ENCODE measurements at regions not wholly inside any gene's neighbourhood (a gene's known extent, or its start where the extent isn't known, plus 50 kb on each side); places are given as distances from the start of the nearest gene placed in this dataset.

- no peaks in the 10 kb centered on the region for H3K36me3 ChIP-seq
- H3K4me1 ChIP-seq, result no peaks in the 10 kb centered on the region
- no peak for TF ChIP-seq CTCF (IDR thresholded peaks at IDR 0.05)
- H3K27ac ChIP-seq, result no peak overlapping the region
- H3K27me3 ChIP-seq, result no peaks in the 10 kb centered on the region
- intact Hi-C loops (cut with DNase I), result no loop called here
- H3K9me3 ChIP-seq, result no peaks in the 10 kb centered on the region
- DNase-seq, result no peak
- H3K9ac ChIP-seq (ENCODE audit: low read depth in 2 of 2, low read length in 2 of 2), result no peak overlapping the region
- no peak overlapping the region for H3K4me3 ChIP-seq
These were observed 327.5 kb upstream of the SLC16A7 start for GRCh38 chr12:59268295-59268809.

GRCh38 chr12:59260202-59260601, 335.6 kb upstream of the SLC16A7 start:
- no peaks in the 10 kb centered on the region for H3K4me1 ChIP-seq
- H3K27me3 ChIP-seq, result no peaks in the 10 kb centered on the region
- no peaks in the 10 kb centered on the region for H3K36me3 ChIP-seq
- H3K9ac ChIP-seq (ENCODE audit: low read depth in 2 of 2, low read length in 2 of 2), result no peak overlapping the region
- no peaks in the 10 kb centered on the region for H3K9me3 ChIP-seq
- intact Hi-C loops (cut with DNase I), result no loop called here
- DNase-seq, result no peak
- no peak overlapping the region for H3K27ac ChIP-seq
- H3K4me3 ChIP-seq, result no peak overlapping the region
- no peak for TF ChIP-seq CTCF (IDR thresholded peaks at IDR 0.05)

- Histone ChIP-seq H3K4me1 (no peaks in the 10 kb centered on the region), H3K9me3 (no peaks in the 10 kb centered on the region), H3K27ac (no peak overlapping the region), H3K4me3 (no peak overlapping the region), H3K36me3 (no peaks in the 10 kb centered on the region), H3K27me3 (no peaks in the 10 kb centered on the region), H3K9ac (ENCODE audit: low read depth in 2 of 2, low read length in 2 of 2) (no peak overlapping the region)
- TF ChIP-seq CTCF (IDR thresholded peaks at IDR 0.05), result no peak
- DNase-seq, result no peak
- intact Hi-C loops (cut with DNase I), result no loop called here
These were observed 332.4 kb upstream of the LRIG3 start for GRCh38 chr12:59252731-59253130.

- Histone ChIP-seq H3K9me3 (no peaks in the 10 kb centered on the region), H3K27ac (no peak overlapping the region), H3K4me1 (no peaks in the 10 kb centered on the region), H3K4me3 (no peak overlapping the region), H3K36me3 (no peaks in the 10 kb centered on the region), H3K27me3 (no peaks in the 10 kb centered on the region), H3K9ac (ENCODE audit: low read depth in 2 of 2, low read length in 2 of 2) (no peak overlapping the region)
- DNase-seq, result no peak
- TF ChIP-seq CTCF (IDR thresholded peaks at IDR 0.05), result no peak
- intact Hi-C loops (cut with DNase I), result no loop called here
These were observed 330.5 kb upstream of the LRIG3 start for GRCh38 chr12:59250766-59251165.

GRCh38 chr12:59240048-59240447, 319.7 kb upstream of the LRIG3 start:
- no peak overlapping the region for H3K27ac ChIP-seq
- H3K27me3 ChIP-seq, result no peaks in the 10 kb centered on the region
- TF ChIP-seq CTCF (IDR thresholded peaks at IDR 0.05), result no peak
- DNase-seq, result no peak
- no peaks in the 10 kb centered on the region for H3K9me3 ChIP-seq
- intact Hi-C loops (cut with DNase I), result no loop called here
- no peaks in the 10 kb centered on the region for H3K36me3 ChIP-seq
- H3K4me1 ChIP-seq, result no peaks in the 10 kb centered on the region
- H3K4me3 ChIP-seq, result no peak overlapping the region
- H3K9ac ChIP-seq (ENCODE audit: low read depth in 2 of 2, low read length in 2 of 2), result no peak overlapping the region

GRCh38 chr12:59234391-59234790, 314.1 kb upstream of the LRIG3 start:
- intact Hi-C loops (cut with DNase I), result no loop called here
- no peak overlapping the region for H3K27ac ChIP-seq
- H3K36me3 ChIP-seq, result no peaks in the 10 kb centered on the region
- no peaks in the 10 kb centered on the region for H3K4me1 ChIP-seq
- H3K9me3 ChIP-seq, result no peaks in the 10 kb centered on the region
- DNase-seq, result no peak
- TF ChIP-seq CTCF (IDR thresholded peaks at IDR 0.05), result no peak
- no peak overlapping the region for H3K9ac ChIP-seq (ENCODE audit: low read depth in 2 of 2, low read length in 2 of 2)
- H3K27me3 ChIP-seq, result no peaks in the 10 kb centered on the region
- no peak overlapping the region for H3K4me3 ChIP-seq

Data from colonic mucosa (tissue), 4 donors.